ENCODE measurements at regions not wholly inside any gene's neighbourhood (a gene's known extent, or its start where the extent isn't known, plus 50 kb on each side); places are given as distances from the start of the nearest gene placed in this dataset.

GRCh38 chr15:39451121-39451688 is 129.7 kb upstream of the THBS1 start:
- no peak overlapping the region for H3K4me2 ChIP-seq (ENCODE audit: low read length)

DNA sequence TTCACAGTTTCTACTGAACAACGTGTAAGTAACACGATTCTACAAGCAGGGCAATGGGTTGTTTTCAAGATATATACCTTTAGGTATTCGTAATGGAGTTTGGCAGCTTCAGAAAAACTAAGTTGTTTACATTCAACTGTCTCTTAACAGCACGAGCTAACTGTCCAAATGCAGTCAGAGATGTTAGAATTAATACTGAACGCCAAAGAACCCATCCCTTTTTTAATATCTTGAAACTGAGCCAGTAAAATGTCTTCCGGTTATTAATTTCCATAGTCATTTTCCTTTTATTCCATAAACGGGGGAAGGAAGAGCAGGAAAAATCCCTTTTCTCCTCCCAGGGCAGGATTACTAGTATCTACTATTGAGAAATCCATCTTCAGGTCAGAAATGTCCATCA is 129.0 kb upstream of the THBS1 start:
- H3K27ac ChIP-seq (ENCODE audit: low read depth, low read length): no peak overlapping the region
- H3F3A ChIP-seq (ENCODE audit: control insufficient read depth, insufficient read depth): no peaks in the 10 kb centered on the region
- H3K9me3 ChIP-seq (ENCODE audit: control insufficient read depth, insufficient read depth, low read length): no peaks in the 10 kb centered on the region
- no peak overlapping the region for H3K4me2 ChIP-seq (ENCODE audit: low read length)
- H3K9me2 ChIP-seq (replicated peaks; ENCODE audit: control insufficient read depth, low read length): no peaks in the 10 kb centered on the region
- H3K4me3 ChIP-seq (ENCODE audit: low read length): no peak overlapping the region
- no peaks in the 10 kb centered on the region for H4K20me1 ChIP-seq (ENCODE audit: control insufficient read depth, insufficient read depth, low read depth, low read length)
- no peaks in the 10 kb centered on the region for H3K4me1 ChIP-seq (ENCODE audit: control insufficient read depth, low read length)
- TF ChIP-seq EZH2phosphoT487 (IDR thresholded peaks at IDR 0.05; ENCODE audit: borderline replicate concordance, low read length) (no peak), CTCF (IDR thresholded peaks at IDR 0.05; ENCODE audit: low read depth, low read length, poor library complexity, severe bottlenecking) (no peak)
- no peaks in the 10 kb centered on the region for H3K27me3 ChIP-seq (ENCODE audit: control insufficient read depth, low read length)
- no peaks in the 10 kb centered on the region for H3K36me3 ChIP-seq (ENCODE audit: control insufficient read depth, low read length)
- no peaks in the 10 kb centered on the region for H3K79me2 ChIP-seq (ENCODE audit: control insufficient read depth, low read length)

More at GRCh38 chr15:39451121-39451688, 129.7 kb upstream of the THBS1 start:
- no peaks in the 10 kb centered on the region for H3K9me3 ChIP-seq (ENCODE audit: control insufficient read depth, insufficient read depth, low read length)
- no peaks in the 10 kb centered on the region for H3F3A ChIP-seq (ENCODE audit: control insufficient read depth, insufficient read depth)
- H3K79me2 ChIP-seq (ENCODE audit: control insufficient read depth, low read length): no peaks in the 10 kb centered on the region
- no peaks in the 10 kb centered on the region for H3K4me1 ChIP-seq (ENCODE audit: control insufficient read depth, low read length)
- H3K9me2 ChIP-seq (replicated peaks; ENCODE audit: control insufficient read depth, low read length): no peaks in the 10 kb centered on the region
- no peaks in the 10 kb centered on the region for H3K27me3 ChIP-seq (ENCODE audit: control insufficient read depth, low read length)
- H3K36me3 ChIP-seq (ENCODE audit: control insufficient read depth, low read length): no peaks in the 10 kb centered on the region
- no peak overlapping the region for H3K4me3 ChIP-seq (ENCODE audit: low read length)
- no peak overlapping the region for H3K27ac ChIP-seq (ENCODE audit: low read depth, low read length)
- TF ChIP-seq EZH2phosphoT487 (IDR thresholded peaks at IDR 0.05; ENCODE audit: borderline replicate concordance, low read length) (no peak), CTCF (IDR thresholded peaks at IDR 0.05; ENCODE audit: low read depth, low read length, poor library complexity, severe bottlenecking) (no peak)
- H4K20me1 ChIP-seq (ENCODE audit: control insufficient read depth, insufficient read depth, low read depth, low read length): no peaks in the 10 kb centered on the region

DNA sequence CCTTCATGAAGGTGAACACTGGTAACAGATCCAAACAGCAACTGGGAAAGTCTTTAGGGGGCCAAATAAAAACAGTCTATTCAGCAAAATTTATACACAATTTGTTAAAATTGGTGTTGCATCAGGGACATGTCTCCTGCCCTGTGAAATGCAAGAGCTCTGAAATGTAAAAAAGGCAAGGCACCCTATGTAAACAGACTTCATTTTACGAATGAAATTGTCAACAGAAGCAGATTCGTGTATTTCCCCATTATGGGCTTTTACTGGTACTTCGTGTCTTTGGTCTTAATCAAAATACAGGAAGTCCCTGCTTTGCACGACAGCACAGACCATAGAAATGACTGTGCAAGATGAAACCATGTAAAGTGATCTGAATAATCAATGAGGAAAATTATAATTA is 127.3 kb upstream of the THBS1 start:
- Histone ChIP-seq H3K4me2 (ENCODE audit: low read length) (no peak overlapping the region), H3K4me1 (ENCODE audit: control insufficient read depth, low read length) (no peaks in the 10 kb centered on the region), H3K36me3 (ENCODE audit: control insufficient read depth, low read length) (no peaks in the 10 kb centered on the region)

More for the DNA sequence above, 127.3 kb upstream of the THBS1 start:
- no peak for TF ChIP-seq EZH2phosphoT487 (IDR thresholded peaks at IDR 0.05; ENCODE audit: borderline replicate concordance, low read length)
- no peak for TF ChIP-seq CTCF (IDR thresholded peaks at IDR 0.05; ENCODE audit: low read depth, low read length, poor library complexity, severe bottlenecking)
- Histone ChIP-seq H4K20me1 (ENCODE audit: control insufficient read depth, insufficient read depth, low read depth, low read length) (no peaks in the 10 kb centered on the region), H3K9me2 (replicated peaks; ENCODE audit: control insufficient read depth, low read length) (no peaks in the 10 kb centered on the region), H3K27ac (ENCODE audit: low read depth, low read length) (no peak overlapping the region), H3K27me3 (ENCODE audit: control insufficient read depth, low read length) (no peaks in the 10 kb centered on the region), H3K79me2 (ENCODE audit: control insufficient read depth, low read length) (no peaks in the 10 kb centered on the region), H3K4me3 (ENCODE audit: low read length) (no peak overlapping the region), H3K9me3 (ENCODE audit: control insufficient read depth, insufficient read depth, low read length) (no peaks in the 10 kb centered on the region), H3F3A (ENCODE audit: control insufficient read depth, insufficient read depth) (no peaks in the 10 kb centered on the region)
